ENCODE measurements at regions not wholly inside any gene's neighbourhood (a gene's known extent, or its start where the extent isn't known, plus 50 kb on each side); places are given as distances from the start of the nearest gene placed in this dataset.

DNA sequence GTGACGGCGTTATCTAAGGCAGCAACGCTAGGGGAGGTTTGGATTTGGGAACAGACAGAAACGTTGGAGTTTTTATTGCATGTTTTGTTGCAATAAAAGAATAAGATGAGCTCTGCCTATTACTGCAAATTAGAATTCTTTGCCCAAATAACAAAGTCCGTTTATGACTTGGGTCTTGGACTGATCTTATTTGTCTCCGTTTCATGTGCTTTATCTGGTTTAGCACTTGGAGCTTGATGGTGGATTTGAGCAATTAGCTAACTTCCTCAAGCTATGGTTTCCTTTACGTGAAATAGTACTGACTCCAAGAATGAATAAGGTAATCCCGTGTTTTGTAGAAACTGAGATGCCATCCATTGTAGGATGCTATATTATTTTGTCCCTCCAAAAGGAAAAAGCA, 233.0 kb upstream of the IRX5 start:
- intact Hi-C loops (cut with DNase I): no loop called here
- Histone ChIP-seq H3K9me3 (peaks cover 0 to 9% (median 0%) of the 10 kb centered on the region in 12 donors), H3K4me3 (no peak overlapping the region), H3K4me1 (no peaks in the 10 kb centered on the region), H3K27ac (no peak overlapping the region), H3K36me3 (no peaks in the 10 kb centered on the region), H3K27me3 (no peaks in the 10 kb centered on the region)
- DNase-seq (no peak), ATAC-seq (no peak)
- 71 to 77% (median 72%) methylated on average over 8 of the region's 8 CpGs for WGBS, 4 donors
- TF ChIP-seq, protein P1, sequence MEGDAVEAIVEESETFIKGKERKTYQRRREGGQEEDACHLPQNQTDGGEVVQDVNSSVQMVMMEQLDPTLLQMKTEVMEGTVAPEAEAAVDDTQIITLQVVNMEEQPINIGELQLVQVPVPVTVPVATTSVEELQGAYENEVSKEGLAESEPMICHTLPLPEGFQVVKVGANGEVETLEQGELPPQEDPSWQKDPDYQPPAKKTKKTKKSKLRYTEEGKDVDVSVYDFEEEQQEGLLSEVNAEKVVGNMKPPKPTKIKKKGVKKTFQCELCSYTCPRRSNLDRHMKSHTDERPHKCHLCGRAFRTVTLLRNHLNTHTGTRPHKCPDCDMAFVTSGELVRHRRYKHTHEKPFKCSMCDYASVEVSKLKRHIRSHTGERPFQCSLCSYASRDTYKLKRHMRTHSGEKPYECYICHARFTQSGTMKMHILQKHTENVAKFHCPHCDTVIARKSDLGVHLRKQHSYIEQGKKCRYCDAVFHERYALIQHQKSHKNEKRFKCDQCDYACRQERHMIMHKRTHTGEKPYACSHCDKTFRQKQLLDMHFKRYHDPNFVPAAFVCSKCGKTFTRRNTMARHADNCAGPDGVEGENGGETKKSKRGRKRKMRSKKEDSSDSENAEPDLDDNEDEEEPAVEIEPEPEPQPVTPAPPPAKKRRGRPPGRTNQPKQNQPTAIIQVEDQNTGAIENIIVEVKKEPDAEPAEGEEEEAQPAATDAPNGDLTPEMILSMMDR (IDR thresholded peaks at IDR 0.05): no peak
- no peak for TF ChIP-seq POLR2A (IDR thresholded peaks at IDR 0.05)

DNA sequence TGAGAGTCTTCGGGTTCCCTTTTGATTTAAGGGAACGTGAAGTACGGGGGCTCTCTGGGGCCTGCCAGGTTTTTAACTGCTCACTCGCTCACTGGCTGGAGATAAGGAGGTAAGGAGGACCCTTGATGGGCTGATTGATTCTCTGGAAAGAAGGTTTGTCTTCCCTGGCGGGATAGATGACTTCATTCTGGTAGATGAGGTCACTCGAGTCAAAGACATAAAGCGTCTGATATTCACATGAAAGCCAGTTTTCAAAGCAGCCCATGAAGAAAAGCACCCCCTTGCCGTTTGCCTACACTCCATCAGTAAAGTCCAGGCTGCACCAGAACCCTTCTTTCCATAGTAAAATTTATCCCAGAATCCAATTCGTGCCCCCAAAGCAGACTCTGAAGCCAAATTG, 233.7 kb upstream of the IRX5 start:
- intact Hi-C loops (cut with DNase I): no loop called here
- Histone ChIP-seq H3K4me1 (no peaks in the 10 kb centered on the region), H3K9me3 (peaks cover 0 to 9% (median 0%) of the 10 kb centered on the region in 12 donors), H3K36me3 (no peaks in the 10 kb centered on the region), H3K27me3 (no peaks in the 10 kb centered on the region), H3K4me3 (no peak overlapping the region), H3K27ac (no peak overlapping the region)
- DNase-seq (no peak), ATAC-seq (no peak)
- 65 to 81% (median 72%) methylated on average over 9 of the region's 9 CpGs for WGBS, 4 donors
- no peak for TF ChIP-seq POLR2A (IDR thresholded peaks at IDR 0.05)
- TF ChIP-seq, protein P1 (IDR thresholded peaks at IDR 0.05): no peak

DNA sequence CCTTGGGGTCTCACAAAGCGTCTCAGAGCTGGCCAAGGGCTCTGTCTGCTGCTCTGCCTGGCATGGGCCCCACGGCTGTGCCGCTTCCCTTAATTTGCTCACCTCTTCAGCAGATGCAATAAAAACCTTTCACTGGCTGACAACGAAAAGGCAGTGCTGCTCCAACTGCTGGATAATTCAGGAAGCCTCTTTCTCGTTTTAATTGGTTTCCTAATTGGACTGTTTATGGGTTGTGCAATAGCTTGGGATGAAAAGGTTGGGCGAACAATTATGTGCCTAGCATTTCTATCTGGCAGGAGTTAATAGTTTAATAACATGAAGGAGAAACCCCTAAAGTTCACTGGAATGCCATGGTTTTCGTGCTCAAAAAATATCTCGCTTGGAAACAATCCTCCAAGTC, 234.1 kb upstream of the IRX5 start:
- Histone ChIP-seq H3K36me3 (no peaks in the 10 kb centered on the region), H3K27ac (no peak overlapping the region), H3K27me3 (no peaks in the 10 kb centered on the region), H3K9me3 (peaks cover 0 to 8% (median 0%) of the 10 kb centered on the region in 12 donors), H3K4me1 (no peaks in the 10 kb centered on the region), H3K4me3 (no peak overlapping the region)
- TF ChIP-seq, protein P1 (IDR thresholded peaks at IDR 0.05): no peak
- intact Hi-C loops (cut with DNase I): no loop called here
- ATAC-seq (no peak), DNase-seq (no peak)
- WGBS, 4 donors: 79 to 84% (median 81%) methylated on average over 8 of the region's 8 CpGs

DNA sequence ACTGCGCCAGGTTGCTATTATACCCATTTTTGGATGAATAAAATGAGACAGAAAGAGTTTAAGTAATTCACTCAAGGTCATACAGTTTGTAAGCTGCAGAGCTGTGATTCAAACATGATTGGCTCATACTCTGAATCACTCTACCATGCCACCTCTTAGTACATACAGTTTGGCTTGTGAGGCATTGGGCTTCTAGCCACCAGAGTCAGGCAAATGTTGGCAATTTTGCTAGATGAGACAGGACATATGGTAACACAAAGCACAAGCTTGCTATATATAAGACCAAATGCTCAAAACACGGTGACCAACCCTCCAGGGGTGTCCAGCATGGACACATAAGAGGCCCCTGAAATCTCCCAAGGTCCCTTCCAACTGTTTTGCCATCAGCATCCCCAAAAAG, 236.0 kb upstream of the IRX5 start:
- DNase-seq (no peak), ATAC-seq (no peak)
- Histone ChIP-seq H3K27ac (no peak overlapping the region), H3K4me1 (no peaks in the 10 kb centered on the region), H3K9me3 (no peaks in the 10 kb centered on the region), H3K4me3 (no peak overlapping the region), H3K27me3 (no peaks in the 10 kb centered on the region), H3K36me3 (no peaks in the 10 kb centered on the region)
- WGBS, 4 donors: 57 to 100% (median 66%) methylated on average over 2 of the region's 2 CpGs
- no peak for TF ChIP-seq POLR2A (IDR thresholded peaks at IDR 0.05)
- TF ChIP-seq, protein P1 (IDR thresholded peaks at IDR 0.05): no peak
- intact Hi-C loops (cut with DNase I): no loop called here
